SK-N-MC (cell line): ENCODE measurements at regions not wholly inside any gene's neighbourhood (a gene's known extent, or its start where the extent isn't known, plus 50 kb on each side); places are given as distances from the start of the nearest gene placed in this dataset.
"Not testable (repeated sequence)": the region's sequence is repeated elsewhere in the genome, so short reads cannot be mapped to it uniquely, and the experiment has no call there.

Experiments used
- DNase-seq: peaks from one replicate; pipeline ENCODE4 v3.0.0-alpha.2; 2011; ENCODE audit warnings: low read depth, low spot score
- H3K27ac ChIP-seq: fragments of 200-600 bp; sonication (generic); 2 replicates; pipeline ENCODE4 v1.5.1; 2016; ENCODE audit warnings: mixed run types
- H3K36me3 ChIP-seq: fragments of 200-600 bp; sonication (generic); 2 replicates; pipeline ENCODE4 v1.6.1; 2017; ENCODE audit warnings: antibody characterized with exemption, low read length, mixed read lengths; ENCODE audit not compliant: insufficient read depth
- H3K4me3 ChIP-seq: fragments of 200-600 bp; sonication (generic); 2 replicates; pipeline ENCODE4 v1.5.1; 2016
- H3K9ac ChIP-seq: fragments of 200-600 bp; sonication (generic); 2 replicates; pipeline ENCODE4 v1.8.0; 2017; ENCODE audit warnings: mixed run types, mixed read lengths; ENCODE audit not compliant: insufficient read length
- H3K9me3 ChIP-seq: fragments of 200-600 bp; sonication (generic); 2 replicates; pipeline ENCODE4 v1.6.1; 2017; ENCODE audit warnings: low read depth, mild to moderate bottlenecking, antibody characterized with exemption, low read length, moderate library complexity, mixed read lengths
- EZH2 ChIP-seq: fragments of 200-600 bp; sonication (generic); IDR thresholded peaks from one replicate; pipeline ENCODE4 v1.6.1; 2017; ENCODE audit warnings: antibody characterized with exemption
- FOXP2 ChIP-seq: optimal IDR thresholded peaks from 2 replicates; pipeline ENCODE3; 2011; ENCODE audit warnings: mild to moderate bottlenecking, moderate library complexity; ENCODE audit not compliant: insufficient read depth; ENCODE audit errors: extremely low read length, control extremely low read depth
- POLR2AphosphoS5 ChIP-seq: IDR thresholded peaks from 2 replicates; pipeline ENCODE4 v1.6.1; 2012; ENCODE audit warnings: mild to moderate bottlenecking, low read depth, low read length, borderline replicate concordance

GRCh38 chr14:89702073-89702875 lies 252.3 kb downstream of the EFCAB11 start:
- peak overlapping the region; percentile 5 for H3K9ac ChIP-seq

GRCh38 chr14:89701211-89702043 lies 253.1 kb downstream of the EFCAB11 start:
- DNase-seq = no peak
- H3K36me3 ChIP-seq = no peaks in the 10 kb centered on the region
- peak overlapping the region; percentile 5 for H3K9ac ChIP-seq
- H3K4me3 ChIP-seq = peak overlapping the region; percentile 79
- TF ChIP-seq POLR2AphosphoS5 (no peak; the same call in 1 of the 2 replicates), EZH2 (no peak), FOXP2 (no peak)
- peak overlapping the region; percentile 56; the same call in 1 of the 2 replicates for H3K27ac ChIP-seq
- H3K9me3 ChIP-seq = no peaks in the 10 kb centered on the region

More at GRCh38 chr14:89702073-89702875, 252.3 kb downstream of the EFCAB11 start:
- Histone ChIP-seq H3K36me3 (no peaks in the 10 kb centered on the region), H3K4me3 (peak overlapping the region; percentile 69), H3K9me3 (no peaks in the 10 kb centered on the region), H3K27ac (peak overlapping the region; percentile 56; the same call in 1 of the 2 replicates)
- no peak for DNase-seq
- TF ChIP-seq EZH2 (no peak), POLR2AphosphoS5 (no peak), FOXP2 (no peak)

GRCh38 chr14:89700801-89701200 lies 253.7 kb downstream of the EFCAB11 start:
- DNase-seq = no peak
- TF ChIP-seq POLR2AphosphoS5 = no peak
- TF ChIP-seq EZH2 = no peak
- TF ChIP-seq FOXP2 = no peak
- Histone ChIP-seq H3K4me3 (peak overlapping the region; percentile 79), H3K9ac (no peak overlapping the region), H3K9me3 (no peaks in the 10 kb centered on the region), H3K36me3 (no peaks in the 10 kb centered on the region), H3K27ac (peak overlapping the region; percentile 55; the same call in 1 of the 2 replicates)

GRCh38 chr14:89699071-89699470 lies 255.5 kb downstream of the EFCAB11 start:
- Histone ChIP-seq H3K4me3 (no peak overlapping the region), H3K36me3 (no peaks in the 10 kb centered on the region), H3K27ac (no peak overlapping the region), H3K9me3 (no peaks in the 10 kb centered on the region), H3K9ac (no peak overlapping the region)
- no peak for DNase-seq
- TF ChIP-seq FOXP2 = no peak

GRCh38 chr14:89697281-89698060 lies 257.1 kb downstream of the EFCAB11 start:
- Histone ChIP-seq H3K4me3 (no peak overlapping the region), H3K36me3 (no peaks in the 10 kb centered on the region), H3K9ac (no peak overlapping the region), H3K27ac (no peak overlapping the region), H3K9me3 (no peaks in the 10 kb centered on the region)
- no peak for DNase-seq
- TF ChIP-seq FOXP2 (no peak), EZH2 (no peak), POLR2AphosphoS5 (no peak)

GRCh38 chr14:89695846-89696245 lies 258.7 kb downstream of the EFCAB11 start:
- TF ChIP-seq POLR2AphosphoS5 (no peak), EZH2 (no peak), FOXP2 (no peak)
- no peak overlapping the region for H3K27ac ChIP-seq
- no peak overlapping the region for H3K4me3 ChIP-seq
- no peak for DNase-seq
- H3K9ac ChIP-seq = no peak overlapping the region
- no peaks in the 10 kb centered on the region for H3K9me3 ChIP-seq
- H3K36me3 ChIP-seq = no peaks in the 10 kb centered on the region

- Histone ChIP-seq H3K4me3 (no peak overlapping the region), H3K9ac (no peak overlapping the region), H3K27ac (no peak overlapping the region), H3K36me3 (no peaks in the 10 kb centered on the region), H3K9me3 (no peaks in the 10 kb centered on the region)
- TF ChIP-seq FOXP2 (no peak), EZH2 (no peak), POLR2AphosphoS5 (no peak)
- DNase-seq = no peak
These were observed 264.4 kb downstream of the EFCAB11 start for GRCh38 chr14:89690139-89690538.

GRCh38 chr14:89689711-89690110 lies 264.8 kb downstream of the EFCAB11 start:
- not testable (repeated sequence) for DNase-seq, H3K9ac ChIP-seq, H3K27ac ChIP-seq, H3K9me3 ChIP-seq, H3K4me3 ChIP-seq, H3K36me3 ChIP-seq
